Hematopoietic multipotent progenitor cell treated with erythropoietin and hydrocortisone succinate and interleukin-3 and kit ligand, for 15 days (in vitro differentiated cells): ENCODE measurements at regions not wholly inside any gene's neighbourhood (a gene's known extent, or its start where the extent isn't known, plus 50 kb on each side); places are given as distances from the start of the nearest gene placed in this dataset.
"Not testable (repeated sequence)": the region's sequence is repeated elsewhere in the genome, so short reads cannot be mapped to it uniquely, and the experiment has no call there.

Experiments
- DNase-seq: peaks from one replicate; pipeline ENCODE4 v3.0.0-alpha.2; 2015; ENCODE audit warnings: low spot score

GRCh38 chr6:141877275-141877983, 255.3 kb upstream of the GJE1 start:
- DNase-seq = no peak

- DNase-seq = no peak
Observed at GRCh38 chr6:141874930-141875602, 257.7 kb upstream of the GJE1 start.

GRCh38 chr6:141869509-141869908, 263.2 kb upstream of the GJE1 start:
- not testable (repeated sequence) for DNase-seq

- no peak for DNase-seq
Observed at GRCh38 chr6:141867767-141868166, 265.0 kb upstream of the GJE1 start.

DNA sequence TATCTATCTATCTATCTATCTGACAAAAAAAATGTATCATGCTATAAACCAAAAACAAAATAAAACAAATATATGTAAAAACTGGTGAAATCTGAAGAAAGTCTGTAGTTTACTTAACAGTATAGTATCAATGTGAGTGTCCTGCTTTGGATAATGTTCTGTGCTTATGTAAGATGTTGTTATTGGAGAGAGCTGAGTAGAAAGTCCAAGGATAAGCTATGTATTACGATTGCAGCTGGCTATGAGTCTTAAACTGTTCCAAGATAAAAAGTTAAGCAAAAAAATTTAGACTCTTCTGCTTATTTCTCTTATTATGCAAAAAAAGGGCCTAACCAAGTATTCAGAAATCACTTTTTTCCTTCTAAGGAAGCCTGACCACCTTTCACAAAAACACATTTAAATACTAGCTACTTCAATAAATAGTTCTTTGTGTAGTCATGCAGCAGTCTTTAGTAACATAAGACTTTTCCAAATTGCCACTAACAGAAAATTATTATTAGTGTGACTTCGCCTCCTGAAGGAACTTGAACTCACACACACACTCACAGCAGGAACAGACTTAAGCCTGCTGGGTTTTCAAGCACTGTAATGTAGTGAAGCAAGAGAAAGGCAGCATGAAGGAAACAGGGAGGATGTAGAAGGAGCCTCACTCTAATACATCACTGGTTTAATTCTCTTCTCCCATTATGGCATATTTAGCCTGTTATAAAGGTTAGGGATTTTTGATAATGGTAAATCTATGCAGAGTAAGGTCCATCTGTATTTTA, 265.8 kb upstream of the GJE1 start:
- DNase-seq = no peak

- no peak for DNase-seq
Observed at GRCh38 chr6:141851063-141851462, 281.7 kb upstream of the GJE1 start.

DNA sequence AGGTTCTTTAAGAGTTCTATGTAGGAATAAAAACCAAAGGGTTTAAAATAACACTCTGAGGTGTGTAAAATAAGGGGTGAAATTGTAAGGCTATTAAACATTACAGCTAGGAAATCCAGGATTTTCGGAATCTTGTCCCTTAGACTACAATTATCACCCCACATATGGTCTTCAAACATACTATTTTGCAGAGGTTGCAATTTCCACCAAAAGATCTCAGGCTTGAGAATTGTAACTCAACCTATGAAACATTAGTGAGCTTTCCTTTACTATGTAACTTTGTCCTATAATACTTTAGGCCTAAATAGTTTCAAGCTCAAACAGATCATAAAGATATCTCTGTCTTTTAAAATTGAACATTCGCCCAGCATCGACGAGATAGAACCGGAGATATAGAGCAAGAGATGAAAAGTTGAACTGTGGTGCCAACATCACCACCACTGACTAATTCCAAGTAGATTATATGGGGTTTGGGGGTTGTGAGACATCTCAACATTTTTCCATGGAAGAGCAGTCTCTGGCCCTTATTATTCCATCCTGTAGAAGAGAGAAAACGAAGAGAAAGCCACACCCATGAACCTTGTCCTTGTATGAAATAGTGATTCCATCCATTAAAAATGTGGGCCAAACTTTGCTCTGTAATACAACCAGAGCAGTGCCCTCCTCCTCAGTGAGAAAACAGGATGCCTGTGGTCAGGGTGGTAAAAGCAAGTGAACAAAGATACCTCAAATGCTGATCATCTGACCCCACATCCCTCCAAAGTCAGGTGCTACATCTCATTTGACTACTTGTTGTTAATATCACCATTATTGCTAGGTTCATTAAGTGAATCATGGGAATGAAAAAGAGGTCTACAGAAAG, 284.5 kb upstream of the GJE1 start:
- DNase-seq = no peak

DNA sequence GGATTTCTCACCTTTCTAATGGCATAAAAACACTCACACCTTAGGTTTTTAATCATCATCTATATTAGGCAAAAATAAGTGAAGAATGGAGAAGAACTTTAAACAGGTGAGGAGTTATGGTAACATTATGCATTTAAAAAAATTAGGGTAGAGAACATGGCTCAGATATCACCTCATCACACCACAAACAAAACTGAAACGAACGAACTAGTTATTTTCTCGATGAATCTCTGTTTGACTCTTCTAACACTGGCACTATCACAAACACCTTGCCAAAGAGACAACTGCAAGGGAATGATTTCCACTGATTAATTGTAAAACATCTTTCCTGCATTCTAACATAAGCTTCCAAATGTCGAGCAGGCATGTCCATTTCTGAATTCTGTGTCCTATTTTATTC, 286.1 kb upstream of the GJE1 start:
- DNase-seq = no peak

DNA sequence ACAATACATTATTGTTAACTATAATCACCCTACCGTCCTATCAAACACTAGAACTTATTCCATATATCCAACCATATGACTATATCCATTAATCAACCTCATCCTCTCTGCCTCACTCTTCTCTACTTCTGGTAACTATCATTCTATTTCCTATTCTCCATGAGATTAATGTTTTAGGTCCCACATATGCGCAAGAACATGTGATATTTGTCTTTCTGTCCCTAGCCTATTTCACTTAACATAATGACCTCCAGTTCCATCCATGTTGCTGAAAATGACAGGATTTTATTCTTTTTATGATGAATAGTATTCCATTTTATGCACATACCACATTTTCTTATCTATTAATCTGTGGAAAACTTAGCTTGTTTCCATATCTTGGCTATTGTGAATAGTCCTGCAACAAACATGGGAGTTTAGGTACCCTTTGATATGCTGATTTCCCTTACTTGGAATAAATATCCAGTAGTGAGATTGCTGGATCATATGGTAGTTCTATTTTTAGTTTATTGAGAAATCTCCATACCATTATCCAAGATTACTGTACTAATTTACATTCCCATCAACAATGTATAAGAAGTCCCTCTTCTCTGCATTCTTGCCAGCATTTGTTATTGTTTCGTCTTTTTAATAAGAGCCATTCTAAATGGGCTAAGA, 289.4 kb upstream of the GJE1 start:
- no peak for DNase-seq

DNA sequence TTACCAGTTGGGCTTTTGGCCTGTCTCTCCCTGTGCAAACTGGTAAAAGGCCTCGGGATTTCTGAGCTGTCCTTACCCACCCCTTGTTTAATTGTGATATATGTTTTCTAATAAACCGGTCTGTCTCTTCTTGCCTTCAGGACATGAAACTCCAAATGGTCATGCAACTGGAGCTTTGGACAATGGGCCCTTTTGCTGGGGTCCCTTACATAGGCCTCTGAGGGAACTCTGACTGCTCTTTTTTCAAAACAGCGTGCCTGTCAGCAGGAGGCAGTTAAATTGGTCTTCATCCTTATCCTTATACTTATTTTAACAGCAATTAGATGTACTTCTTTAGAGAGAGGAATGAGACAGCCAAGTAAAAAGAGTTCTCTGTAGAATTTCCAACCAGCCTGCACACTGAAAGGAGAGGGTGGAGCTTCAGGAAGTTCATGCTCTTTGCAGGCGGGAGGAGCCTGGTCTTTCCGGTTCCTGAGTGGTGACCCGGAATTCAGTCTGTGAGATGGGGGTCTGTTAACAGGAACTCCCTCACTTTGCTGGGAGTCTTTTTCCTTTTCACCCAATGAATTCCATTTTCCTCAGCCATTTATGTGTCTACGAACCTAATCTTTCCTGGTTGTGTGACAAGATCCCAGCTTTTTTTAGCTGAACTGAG, 299.6 kb upstream of the GJE1 start:
- DNase-seq = no peak

DNA sequence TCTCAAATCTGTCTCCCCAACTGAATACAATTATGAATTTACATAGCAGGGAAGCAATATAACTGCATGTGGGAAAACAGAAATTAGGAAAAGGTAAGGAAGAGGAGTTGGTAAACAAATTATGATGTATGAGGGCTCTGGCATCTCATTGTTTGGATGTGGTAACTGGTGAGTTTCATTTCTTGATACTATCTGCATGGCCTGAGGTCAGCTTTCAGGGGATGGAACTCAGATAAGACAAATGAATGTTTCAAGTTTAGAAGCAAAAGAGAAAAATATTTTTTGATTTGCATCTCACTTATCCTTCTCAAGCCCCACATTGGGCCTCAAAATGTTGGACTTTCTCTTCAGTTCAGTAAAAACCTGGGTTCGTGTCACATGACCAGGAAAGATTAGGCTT, 302.2 kb upstream of the GJE1 start:
- no peak for DNase-seq

GRCh38 chr6:141829566-141830360, 303.0 kb upstream of the GJE1 start:
- no peak for DNase-seq

- no peak for DNase-seq
Observed at GRCh38 chr6:141824350-141824749, 308.4 kb upstream of the GJE1 start.

DNA sequence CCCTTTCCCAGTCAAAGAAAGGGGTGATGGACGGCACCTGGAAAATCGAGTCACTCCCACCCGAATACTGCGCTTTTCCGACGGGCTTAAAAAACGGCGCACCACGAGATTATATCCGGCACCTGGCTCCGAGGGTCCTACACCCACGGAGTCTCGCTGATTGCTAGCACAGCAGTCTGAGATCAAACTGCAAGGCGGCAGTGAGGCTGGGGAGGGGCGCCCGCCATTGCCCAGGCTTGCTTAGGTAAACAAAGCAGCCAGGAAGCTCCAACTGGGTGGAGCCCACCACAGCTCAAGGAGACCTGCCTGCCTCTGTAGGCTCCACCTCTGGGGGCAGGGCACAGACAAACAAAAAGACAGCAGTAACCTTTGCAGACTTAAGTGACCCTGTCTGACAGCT, 317.7 kb upstream of the GJE1 start:
- DNase-seq = not testable (repeated sequence)

GRCh38 chr6:141809901-141810300, 322.8 kb upstream of the GJE1 start:
- no peak for DNase-seq

GRCh38 chr6:141808662-141809061, 324.1 kb upstream of the GJE1 start:
- DNase-seq = no peak

DNA sequence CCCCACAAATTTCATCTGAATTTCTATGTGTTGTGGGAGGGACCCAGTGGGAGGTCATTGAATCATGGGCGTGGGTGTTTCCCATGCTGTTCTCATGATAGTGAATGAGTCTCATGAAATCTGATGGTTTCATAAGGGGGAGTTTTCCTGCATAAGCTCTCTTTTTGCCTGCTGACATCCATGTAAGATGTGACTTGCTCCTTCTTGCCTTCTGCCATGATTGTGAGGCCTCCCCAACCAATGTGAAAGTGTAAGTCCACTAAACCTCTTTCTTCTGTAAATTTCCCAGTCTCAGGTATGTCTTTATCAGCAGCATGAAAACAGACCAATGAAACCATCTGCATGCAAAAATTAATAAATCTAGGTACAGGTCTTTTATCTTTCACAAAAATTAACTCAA, 331.8 kb upstream of the GJE1 start:
- DNase-seq = not testable (repeated sequence)

- no peak for DNase-seq
Observed at GRCh38 chr6:141790921-141791320, 341.8 kb upstream of the GJE1 start.

DNA sequence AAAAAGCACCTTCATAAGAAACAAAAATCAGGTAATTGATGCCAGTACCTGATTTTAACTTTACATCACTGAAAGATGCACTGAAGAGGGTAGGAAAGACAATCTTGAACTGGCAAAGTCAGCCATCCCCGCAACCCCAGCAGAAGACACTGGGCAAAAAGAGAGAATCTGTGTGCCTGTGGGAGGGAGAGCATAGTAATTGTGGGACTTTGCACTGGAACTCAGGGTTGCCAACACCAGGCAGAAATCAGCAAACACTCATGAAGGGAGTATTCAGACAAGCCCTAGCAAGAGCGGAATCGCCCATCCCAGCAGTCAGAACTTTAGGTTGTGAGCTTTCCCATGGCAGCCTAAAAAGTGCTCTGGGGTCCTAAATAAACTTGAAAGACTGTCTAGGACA, 344.6 kb upstream of the GJE1 start:
- DNase-seq = no peak

GRCh38 chr6:141783585-141783984, 349.1 kb upstream of the GJE1 start:
- DNase-seq = no peak
